DOHH2 (cell line): ENCODE measurements at regions not wholly inside any gene's neighbourhood (a gene's known extent, or its start where the extent isn't known, plus 50 kb on each side); places are given as distances from the start of the nearest gene placed in this dataset.

ENCODE experiments used
- EZH2phosphoT487 ChIP-seq: fragments of 200-600 bp; sonication (generic); IDR thresholded peaks from 2 replicates; pipeline ENCODE4 v1.6.1; 2017; ENCODE audit warnings: borderline replicate concordance, mild to moderate bottlenecking, antibody characterized with exemption, low read length, moderate library complexity, mixed read lengths
- TF ChIP-seq, protein P1 (sequence below): fragments of 200-600 bp; sonication (generic); IDR thresholded peaks from one replicate; pipeline ENCODE4 v1.5.1; 2014; ENCODE audit warnings: antibody characterized with exemption, mild to moderate bottlenecking, low read depth, low read length; ENCODE audit not compliant: poor library complexity, severe bottlenecking

DNA sequence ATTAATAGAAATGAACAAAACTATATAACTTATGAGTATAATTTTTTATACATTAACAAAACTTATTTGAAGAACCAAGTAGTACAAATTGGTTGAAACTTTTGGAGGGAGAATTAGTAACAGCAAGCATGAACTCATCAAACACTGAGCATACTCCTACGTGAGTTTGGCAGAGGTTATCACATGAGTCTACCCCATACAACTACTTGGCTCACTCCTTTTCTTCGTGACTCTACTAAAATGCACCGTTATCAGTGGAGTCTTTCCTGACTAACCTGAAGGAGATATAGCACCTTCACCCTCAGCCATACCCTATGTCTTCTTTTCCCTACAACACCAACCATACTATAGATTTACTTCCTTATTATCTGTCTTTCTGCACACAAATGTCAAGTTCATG lies 794.2 kb downstream of the TFAP2A start:
- TF ChIP-seq, protein P1, sequence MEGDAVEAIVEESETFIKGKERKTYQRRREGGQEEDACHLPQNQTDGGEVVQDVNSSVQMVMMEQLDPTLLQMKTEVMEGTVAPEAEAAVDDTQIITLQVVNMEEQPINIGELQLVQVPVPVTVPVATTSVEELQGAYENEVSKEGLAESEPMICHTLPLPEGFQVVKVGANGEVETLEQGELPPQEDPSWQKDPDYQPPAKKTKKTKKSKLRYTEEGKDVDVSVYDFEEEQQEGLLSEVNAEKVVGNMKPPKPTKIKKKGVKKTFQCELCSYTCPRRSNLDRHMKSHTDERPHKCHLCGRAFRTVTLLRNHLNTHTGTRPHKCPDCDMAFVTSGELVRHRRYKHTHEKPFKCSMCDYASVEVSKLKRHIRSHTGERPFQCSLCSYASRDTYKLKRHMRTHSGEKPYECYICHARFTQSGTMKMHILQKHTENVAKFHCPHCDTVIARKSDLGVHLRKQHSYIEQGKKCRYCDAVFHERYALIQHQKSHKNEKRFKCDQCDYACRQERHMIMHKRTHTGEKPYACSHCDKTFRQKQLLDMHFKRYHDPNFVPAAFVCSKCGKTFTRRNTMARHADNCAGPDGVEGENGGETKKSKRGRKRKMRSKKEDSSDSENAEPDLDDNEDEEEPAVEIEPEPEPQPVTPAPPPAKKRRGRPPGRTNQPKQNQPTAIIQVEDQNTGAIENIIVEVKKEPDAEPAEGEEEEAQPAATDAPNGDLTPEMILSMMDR, result no peak
- no peak for TF ChIP-seq EZH2phosphoT487
